Femur (tissue), 1 donor: ENCODE measurements at regions not wholly inside any gene's neighbourhood (a gene's known extent, or its start where the extent isn't known, plus 50 kb on each side); places are given as distances from the start of the nearest gene placed in this dataset.
"Not testable (repeated sequence)": the region's sequence is repeated elsewhere in the genome, so short reads cannot be mapped to it uniquely, and the experiment has no call there.

ENCODE experiments used
- DNase-seq: peaks from one replicate; pipeline ENCODE4 v3.0.0-alpha.2; 2017

DNA sequence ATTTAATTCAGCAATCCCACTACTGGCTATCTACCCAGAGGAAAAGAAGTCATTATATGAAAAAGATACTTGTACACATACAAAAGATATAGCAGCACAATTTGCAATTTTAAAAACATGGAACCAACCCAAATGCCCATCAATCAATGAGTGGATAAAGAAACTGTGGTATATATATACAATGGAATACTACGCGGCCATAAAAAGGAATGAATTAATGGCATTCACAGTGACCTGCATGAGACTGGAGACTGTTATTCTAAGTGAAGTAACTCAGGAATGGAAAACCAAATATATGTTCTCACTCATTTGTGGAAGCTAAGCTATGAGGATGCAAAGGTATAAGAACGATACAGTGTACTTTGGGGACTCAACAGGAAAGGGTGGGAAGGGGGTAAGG is 102.8 kb upstream of the KCNMA1 start:
- DNase-seq, result not testable (repeated sequence)

DNA sequence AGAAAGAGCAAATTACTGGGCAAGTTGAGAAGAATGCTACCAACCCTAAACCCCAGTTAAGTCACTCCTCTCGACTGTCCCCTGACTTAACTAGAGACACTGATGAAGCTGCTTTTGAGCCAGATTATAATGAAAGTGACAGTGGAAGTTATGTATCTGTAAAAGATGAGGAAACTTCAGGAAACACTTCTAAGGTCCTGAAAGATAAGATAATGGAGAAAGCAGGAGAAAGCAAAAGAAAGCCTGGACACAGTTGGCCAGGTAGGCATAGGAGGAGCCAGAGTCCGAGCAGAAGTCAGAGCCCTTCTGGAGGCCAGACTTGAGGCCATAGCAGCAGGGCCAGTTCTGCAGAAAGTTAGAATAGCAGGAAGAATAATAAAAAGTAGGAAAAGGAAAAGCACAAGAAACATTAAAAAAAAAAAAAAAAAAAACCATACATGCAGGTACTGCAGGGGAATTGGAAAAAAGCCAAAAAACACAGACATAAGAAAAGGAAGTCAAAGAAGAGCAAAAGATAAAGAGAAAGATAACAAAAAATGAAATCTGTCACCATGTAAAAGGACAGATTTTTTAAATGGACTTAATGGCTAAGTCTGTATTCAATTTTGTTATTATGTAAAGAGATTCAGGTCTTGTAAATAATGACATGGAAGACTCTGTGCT is 101.0 kb upstream of the KCNMA1 start:
- DNase-seq, result no peak

DNA sequence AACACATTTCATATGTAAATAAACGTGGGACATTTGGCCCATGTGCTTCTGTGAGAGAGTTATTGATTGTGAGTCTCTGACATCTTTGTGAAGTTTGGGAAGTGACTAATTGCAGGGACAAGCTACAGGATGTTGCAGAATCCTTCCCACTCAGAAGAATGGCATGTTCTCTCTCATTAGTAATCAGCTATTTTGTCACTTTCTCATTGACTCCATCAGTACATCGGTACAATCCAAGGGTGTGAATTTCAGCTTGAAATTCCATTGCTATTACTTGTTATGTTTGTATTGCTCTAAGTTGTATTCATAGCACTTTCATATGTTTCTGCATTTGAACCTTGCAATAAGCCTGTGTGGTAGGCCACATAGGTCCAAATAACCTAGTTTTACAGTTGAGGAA is 100.0 kb upstream of the KCNMA1 start:
- no peak for DNase-seq

DNA sequence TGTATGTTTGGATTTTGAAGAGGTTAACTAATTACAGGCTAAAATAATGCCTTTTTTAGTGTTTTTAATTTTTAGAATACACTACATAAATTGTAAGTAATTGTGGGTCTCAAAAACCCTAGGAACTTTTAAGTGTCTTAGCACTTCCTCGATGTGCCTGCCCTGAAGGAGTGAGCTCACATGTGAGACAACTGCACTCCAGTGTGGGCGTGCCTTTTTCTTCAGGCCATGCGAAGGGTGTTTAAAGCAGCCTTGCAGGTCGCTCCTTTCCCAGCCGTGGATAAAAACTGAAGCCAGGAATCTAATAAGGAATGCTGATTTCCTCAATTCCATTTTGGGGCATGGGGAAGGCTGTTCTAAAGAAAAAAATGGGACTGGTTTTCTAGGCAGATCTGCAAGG is 97.5 kb upstream of the KCNMA1 start:
- not testable (repeated sequence) for DNase-seq

DNA sequence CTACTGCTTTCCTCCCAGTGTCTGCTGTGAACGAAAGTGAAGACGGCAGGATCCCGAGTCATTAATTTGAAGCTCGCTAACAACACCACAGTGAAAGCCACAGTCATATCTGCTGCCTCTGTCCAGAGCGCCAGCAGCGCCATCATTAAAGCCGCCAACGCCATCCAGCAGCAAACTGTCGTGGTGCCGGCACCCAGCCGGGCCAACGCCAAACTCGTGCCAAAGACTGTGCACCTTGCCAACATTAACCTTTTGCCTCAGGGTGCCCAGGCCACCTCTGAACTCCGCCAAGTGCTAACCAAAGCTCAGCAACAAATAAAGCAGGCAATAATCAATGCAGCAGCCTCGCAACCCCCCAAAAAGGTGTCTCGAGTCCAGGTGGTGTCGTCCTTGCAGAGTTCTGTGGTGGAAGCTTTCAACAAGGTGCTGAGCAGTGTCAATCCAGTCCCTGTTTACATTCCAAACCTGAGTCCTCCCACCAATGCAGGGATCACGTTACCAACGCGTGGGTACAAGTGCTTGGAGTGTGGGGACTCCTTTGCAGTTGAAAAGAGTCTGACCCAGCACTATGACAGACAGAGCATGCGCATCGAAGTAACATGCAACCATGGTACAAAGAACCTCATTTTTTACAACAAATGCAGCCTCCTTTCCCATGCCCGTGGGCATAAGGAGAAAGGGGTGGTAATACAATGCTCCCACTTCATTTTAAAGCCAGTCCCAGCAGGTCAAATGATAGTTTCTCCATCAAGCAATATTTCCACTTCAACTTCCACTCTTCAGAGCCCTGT is 94.8 kb upstream of the KCNMA1 start:
- DNase-seq, result no peak

DNA sequence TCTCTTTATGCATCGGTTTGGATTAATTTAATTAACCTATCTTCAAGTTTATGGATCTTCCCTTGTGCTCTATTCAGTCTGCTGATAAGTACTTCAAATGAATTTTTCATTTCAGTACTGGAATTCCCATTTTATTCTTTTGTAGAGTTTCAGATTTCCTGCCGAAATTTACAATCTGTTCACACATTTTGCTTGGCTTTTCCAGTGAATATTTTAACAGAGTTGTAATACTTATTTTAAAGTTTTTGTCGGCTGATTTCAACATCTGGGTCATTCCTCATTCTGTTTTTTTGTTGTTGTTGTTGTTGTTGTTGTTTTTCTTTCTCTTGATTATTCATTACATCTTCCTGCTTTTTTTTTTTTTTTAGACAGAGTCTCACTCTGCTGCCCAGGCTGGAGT is 89.9 kb upstream of the KCNMA1 start:
- DNase-seq, result no peak

DNA sequence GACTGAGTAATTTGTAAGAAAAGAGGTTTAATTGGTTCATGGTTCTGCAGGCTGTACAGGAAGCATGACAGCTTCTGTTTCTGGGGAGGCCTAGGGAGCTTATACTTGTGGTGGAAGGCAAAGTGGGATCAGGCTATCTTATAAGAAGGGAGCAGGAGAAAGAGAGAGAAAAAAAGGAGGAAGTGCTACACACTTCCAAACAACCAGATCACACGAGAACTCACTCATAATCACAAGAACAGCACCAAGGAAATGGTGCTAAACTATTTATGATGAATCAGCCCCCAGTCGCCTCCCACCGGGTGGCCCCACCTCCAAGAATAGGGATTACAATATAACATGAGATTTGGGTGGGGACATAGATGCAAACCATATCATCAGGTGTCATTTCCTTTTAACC is 89.1 kb upstream of the KCNMA1 start:
- no peak for DNase-seq

DNA sequence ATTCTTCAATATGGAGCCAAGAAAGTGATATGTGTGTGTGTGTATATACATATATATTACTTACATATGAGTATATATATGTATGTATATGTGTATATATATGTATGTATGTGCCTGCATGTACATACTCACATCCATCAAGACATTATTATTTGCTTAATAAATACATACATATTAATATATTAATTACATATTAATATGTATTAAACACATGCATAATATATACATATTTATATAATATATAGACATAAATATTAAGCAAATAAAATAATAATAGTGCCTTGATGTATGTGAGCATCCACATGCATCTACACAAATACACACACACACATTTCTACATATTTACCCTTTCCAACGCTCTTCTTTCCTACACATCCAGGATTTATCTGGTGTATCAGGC is 88.7 kb upstream of the KCNMA1 start:
- DNase-seq, result no peak

DNA sequence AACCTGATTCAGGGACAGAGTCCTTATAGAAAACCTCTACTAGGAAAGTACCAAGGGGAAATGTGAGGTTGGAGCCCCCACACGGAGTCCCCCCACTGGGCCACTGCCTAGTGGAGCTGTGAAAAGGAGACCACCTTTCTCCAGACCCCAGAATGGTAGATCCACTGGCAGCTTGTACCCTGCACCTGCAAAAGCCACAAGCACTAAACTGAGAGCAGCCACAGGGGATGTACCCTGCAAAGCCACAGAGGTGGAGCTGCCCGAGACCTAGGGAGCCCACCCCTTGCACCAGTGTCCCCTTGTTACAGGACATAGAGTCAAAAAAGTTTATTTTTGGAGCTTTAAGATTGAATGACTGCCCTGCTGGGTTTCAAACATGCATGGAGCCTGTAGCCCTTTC is 87.2 kb upstream of the KCNMA1 start:
- DNase-seq, result no peak

DNA sequence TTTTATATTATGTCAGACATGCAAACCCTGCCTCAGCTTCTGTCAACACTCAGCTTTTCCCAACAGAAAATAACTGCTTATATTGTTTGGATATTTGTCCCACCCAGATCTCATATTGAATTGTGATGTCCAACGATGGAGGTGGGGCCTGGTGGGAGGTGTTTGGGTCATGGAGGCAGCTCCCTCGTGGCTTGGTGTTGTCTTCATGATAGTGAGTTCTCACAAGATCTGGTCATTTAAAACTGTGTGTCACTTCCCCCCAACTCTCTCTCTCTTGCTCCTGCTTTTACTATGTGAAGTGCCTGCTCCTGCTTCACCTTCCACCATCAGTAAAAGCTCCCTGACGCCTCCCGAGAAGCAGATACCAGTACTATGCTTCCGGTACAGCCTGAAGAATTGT is 85.8 kb upstream of the KCNMA1 start:
- no peak for DNase-seq

DNA sequence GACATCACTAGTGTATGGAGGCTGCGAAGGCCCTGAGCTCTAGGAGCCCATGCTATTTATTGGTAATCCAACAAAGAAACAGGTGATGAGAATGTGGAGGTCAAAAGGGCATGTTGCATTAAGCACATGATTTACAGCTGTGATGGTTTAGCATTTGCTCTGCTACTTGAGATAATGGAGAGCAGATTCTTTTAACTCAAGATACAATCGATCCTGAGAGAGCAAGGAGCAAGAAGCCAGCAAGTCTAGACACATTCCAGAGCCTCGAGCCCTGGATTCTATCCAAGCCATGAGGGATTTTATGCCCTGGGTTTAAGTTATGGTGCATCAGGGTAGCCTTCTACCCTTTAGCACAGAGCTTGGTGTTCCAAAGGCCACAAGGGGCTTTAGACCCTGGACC is 85.3 kb upstream of the KCNMA1 start:
- DNase-seq, result not testable (repeated sequence)

DNA sequence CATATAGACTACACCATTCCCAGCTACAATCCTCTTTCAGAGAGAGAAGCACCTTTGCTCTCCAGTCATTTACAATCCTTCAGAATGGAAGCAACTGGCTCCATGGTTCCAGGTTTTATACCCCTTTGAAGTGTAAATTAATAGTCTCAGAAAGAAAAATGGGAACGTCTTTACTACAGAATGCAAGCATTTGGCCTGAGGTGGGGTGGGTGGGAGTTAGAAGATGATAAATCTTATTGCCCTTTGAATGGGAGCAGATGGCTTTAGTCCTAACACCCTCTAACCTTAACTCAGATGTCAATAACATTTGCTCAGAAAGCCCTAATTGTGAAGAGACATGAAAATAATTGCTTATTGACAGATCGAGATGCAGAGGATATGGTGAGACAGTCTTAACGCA is 84.2 kb upstream of the KCNMA1 start:
- no peak for DNase-seq

DNA sequence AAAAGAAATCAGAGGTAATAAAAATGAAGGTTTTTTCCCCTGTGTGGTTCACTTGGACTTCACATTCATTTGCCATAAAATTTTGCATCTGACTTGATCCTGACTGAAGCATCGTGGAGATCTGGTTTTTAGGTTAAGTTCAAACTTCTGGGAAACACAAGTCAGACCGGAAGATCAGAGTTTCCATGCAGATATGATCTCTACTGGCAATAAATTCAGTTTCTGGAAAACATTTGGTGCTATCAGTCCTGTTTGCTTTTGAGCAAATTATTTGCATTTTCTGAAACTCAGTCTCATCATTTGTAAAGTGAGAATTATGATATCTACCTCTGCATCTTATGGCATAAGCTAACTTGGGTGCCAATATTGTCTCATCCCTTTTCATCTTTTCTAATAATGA is 81.3 kb upstream of the KCNMA1 start:
- DNase-seq, result no peak

DNA sequence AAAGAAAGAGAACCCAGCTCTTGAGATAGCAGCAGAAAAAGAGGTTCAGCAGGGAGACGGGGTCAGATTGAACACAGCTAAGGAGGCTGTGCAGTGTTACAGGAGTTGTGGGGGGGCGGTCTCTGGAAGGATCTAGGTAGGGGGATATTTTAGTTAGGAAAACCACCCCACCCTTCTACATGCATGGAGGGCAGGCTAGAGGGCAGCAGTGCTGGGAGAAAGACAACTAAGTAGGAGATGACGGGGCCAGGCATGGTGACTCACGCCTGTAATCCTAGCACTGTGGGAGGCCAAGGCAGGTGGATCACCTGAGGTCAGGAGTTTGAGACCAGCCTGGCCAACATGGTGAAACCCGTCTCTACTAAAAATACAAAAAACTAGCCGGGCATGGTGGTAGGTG is 80.7 kb upstream of the KCNMA1 start:
- DNase-seq, result not testable (repeated sequence)

DNA sequence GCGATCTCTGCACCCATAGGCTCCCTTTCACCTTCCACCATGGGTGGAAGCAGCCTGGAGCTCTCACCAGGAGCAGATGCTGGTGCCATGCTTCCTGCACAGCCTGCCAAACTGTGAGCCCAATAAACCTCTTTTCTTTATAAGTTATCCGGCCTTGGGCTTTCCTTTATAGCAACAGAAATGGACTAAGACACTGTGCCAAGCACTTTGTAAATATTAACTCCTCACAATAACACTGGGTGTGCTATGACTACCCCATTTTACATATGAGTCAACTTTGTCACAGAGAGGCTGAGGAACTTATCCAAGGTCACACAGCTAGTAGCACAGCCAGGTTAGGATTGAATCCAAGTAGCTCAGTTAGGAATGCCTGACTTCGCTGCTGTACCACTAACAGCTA is 79.7 kb upstream of the KCNMA1 start:
- no peak for DNase-seq

DNA sequence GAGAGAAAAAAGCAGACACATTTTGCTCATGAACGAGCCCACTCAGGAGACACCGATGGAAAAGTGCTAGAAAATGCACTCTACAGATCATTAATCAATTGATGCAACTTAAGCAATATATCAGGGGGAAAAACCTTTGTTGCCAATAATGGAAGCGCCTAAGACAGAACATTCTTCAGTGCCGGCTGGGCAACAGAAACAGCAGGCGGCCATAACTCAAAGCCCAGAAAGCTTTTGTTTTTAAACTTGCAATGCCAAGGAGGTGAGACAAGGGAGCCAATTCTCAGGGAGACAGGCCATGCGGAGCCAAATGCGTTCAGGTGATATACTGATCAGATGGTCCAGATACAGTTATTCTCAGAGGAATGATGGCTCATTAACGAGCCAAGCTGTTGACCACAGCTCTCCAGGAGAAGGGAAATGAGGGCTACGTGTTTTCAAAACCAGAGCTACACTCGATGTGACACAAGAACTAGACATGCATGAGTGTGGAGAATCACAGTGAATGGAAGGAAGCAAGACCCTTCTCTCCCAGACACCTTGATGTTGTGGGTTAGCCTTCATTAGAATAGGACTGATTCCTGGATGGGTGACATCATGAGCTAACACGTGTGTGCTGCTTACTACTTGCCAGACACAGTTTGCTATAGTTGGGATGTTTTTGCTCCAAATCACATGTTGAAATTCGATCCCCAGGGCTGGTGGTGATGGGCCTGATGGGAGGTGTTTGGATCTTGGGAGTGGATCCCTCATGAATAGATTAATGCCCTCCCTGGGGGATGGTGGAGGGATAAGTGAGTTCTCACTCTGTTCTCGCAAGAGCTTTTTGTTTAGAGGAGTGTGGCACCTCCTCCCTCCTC is 79.1 kb upstream of the KCNMA1 start:
- DNase-seq, result no peak

DNA sequence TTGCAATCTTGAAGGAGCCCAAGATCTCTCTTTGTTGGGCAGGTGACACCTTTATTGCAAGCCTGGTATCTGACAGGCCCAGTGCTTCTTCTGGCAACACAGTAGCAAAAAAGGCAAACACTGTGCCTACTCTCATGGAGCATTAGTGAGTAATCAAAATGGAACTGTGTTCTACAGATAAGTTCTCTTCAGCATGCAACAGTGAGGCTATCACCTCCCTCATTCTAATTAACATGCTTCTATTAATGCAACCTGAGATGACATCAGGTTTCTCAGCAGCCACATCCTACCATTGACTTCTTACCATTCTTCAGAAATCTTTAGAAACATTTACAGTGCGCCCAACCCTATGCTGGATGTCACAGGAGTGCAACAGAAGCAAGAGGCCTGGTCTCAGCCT is 77.9 kb upstream of the KCNMA1 start:
- DNase-seq, result no peak

DNA sequence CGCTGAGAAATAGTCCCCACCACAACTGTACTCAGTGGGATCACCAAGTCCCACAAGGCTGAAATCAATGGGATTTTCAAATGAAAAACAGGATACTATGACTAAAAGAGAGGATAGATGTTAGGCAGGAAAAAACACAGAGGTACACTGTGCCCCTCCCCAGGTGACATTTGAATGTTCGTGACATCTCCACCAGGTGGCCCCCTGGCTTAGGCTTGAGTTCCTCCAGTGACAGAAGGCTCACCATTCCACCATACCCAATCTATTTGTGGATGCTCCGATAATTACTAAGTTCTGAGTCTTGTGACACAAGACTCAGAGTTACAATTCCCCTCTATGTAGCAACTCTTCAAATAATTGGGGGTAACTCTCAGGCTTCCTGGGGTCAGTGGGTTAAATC is 77.5 kb upstream of the KCNMA1 start:
- no peak for DNase-seq

DNA sequence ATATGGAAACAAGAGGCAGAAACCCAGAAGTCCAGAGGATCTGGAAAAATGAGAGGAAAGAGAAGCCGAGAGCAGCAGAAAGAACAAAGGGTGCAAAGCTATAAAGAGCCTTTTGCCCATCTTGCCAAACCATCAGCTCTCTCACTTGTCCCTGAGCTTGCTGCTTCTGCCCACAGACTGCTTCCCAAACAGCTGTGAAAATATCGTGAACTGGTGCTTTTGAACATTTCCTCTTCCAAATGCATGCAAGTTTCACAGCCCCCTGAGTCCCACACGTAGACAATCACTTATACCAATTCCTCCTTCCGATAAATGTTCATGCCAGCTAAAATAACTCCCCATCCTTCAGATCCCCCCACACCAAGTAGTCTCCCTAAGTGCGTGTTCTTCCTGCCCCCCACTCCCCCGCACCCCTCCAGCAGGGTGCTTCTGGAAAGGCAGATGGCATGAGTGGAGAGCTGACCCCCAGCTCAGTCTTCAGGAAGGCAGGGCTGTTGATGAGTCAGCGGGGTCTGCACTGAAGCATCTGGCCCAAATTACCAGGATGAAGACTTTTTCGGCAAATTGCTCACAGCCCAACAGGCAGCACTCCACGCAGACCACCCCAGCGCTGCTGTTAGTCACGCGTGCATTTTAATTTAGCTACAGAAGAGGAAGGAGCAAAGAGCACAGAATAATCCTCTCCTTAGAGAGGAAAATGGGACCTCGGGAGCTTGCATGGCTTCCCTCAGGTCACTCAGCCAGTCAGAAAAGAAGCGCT is 76.1 kb upstream of the KCNMA1 start:
- DNase-seq, result no peak

DNA sequence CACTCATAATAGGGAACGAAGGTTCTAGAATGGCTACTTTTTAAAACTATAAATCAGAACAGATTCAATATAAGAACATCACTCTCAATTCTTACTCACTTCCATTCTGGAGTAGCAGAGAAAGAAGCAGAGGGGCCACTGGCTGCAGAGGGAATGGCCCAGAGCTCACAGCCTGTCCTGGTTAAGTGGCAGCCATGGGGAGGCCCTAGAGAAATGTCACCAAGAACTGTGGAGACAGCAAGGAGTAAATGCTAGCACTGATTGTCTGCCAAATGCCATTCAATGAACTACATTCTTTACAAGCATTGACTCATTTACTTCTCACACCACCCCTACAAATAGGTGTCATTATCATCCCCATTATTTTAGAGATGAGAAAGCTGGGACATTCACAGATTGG is 74.6 kb upstream of the KCNMA1 start:
- DNase-seq, result no peak

DNA sequence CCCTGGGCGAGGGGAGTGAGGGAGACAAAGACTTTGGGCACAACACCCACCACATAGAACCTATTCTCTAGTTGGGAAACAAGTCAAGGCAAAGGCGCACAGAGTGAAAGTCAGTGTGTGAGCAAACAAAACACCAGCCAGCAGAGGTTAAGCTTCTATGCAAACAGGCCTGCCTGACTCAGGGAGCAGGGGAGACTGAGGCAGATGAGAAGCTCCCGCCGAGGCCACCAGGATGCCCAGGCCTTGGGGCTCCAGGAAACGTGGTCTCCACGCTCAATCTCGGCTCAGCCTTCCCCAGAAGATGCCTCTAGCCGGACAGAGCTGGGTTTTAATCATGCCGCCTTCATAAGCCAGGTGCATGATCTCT is 74.1 kb upstream of the KCNMA1 start:
- no peak for DNase-seq

DNA sequence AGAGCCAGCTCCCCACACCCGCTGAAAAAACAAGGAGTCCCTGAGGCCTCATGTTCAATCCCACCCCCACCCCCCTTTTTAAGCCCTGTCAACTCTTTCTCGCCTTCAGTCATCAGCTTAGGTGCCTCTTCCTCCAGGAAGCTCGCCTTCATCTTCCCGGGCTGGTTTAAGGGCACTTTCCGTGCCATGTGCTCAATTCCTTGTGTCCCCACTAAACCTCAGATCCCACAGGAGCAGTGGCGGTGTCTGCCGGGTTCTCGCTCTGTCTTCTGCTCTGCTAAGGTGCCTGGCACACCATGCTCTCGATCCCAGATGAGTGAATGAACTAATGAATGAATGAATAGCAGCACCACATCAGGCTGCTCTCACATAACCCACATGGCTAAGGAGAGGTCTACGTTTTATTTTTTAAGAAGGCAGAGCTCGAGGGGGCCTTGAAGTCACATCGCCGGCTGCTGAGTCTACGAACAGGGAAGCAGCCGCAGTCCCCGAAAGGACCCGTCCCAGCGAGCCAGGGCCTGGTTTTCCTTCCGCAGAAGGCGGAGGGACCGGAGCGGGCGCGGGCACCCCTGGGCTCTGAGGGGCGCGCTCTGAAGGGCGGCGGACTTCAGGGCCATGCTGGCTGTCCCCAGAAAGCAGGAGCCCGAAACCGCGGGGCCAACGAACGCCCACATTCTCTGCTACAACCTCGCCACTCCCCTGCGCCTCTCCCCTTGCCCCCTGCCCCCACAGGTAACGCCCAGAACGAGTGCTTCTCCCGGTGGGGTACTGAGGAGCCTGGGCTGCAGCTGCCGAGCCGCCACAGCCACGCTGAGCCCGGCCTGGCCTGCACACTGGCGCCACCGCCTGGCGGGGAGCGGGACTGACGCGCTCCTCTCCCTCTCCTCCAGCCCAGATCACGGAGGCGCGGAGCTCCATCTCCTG is 73.4 kb upstream of the KCNMA1 start:
- DNase-seq, result peak; percentile 83
